HG02870 (cell line): ENCODE measurements at regions not wholly inside any gene's neighbourhood (a gene's known extent, or its start where the extent isn't known, plus 50 kb on each side); places are given as distances from the start of the nearest gene placed in this dataset.

Source experiments
- ATAC-seq: cut with Tn5 transposase; IDR thresholded peaks from one replicate; pipeline ENCODE4 v1.9.1; 2021; ENCODE audit warnings: mild to moderate bottlenecking, moderate library complexity; ENCODE audit not compliant: unreplicated experiment

DNA sequence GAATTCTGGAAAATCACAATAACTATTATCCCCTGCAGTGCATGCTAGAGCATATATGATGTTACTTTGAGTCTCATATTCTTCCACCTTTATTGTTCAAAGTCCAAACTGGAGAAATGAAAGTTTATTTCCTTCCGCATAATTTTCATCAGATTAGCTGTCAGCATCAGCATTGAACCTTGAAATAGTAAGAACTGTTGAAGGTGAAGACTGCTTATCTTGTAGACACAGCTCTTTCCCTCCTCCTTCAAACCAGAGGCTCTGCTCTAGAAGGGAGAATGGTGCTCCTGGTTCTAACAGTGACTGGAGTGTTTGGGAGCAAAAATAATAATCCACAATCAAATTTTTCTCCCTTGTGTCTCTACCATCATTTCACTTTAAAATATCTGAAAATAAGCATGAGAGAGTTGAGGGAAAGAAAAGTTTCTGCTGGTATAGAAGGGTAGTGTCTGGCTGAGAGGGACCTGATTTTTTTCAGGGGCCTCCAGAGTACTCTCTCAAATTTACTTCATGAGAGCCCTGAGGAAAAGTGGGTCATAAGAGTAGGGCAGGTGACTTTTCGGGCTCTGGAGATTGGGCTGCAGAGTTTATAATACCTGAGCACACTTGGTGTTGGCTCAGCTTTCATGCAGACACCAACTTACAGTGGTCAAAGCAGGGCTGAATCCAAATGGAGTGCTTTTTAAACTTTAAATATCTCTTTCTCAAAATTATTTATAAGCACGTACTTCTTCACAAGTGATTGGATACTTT, 170.4 kb downstream of the ZDHHC21 start:
- no peak for ATAC-seq

- ATAC-seq, result no peak
Observed at GRCh38 chr9:14520341-14520740, 172.9 kb downstream of the ZDHHC21 start.

- ATAC-seq, result no peak
Observed at GRCh38 chr9:14517154-14517906, 175.9 kb downstream of the ZDHHC21 start.

DNA sequence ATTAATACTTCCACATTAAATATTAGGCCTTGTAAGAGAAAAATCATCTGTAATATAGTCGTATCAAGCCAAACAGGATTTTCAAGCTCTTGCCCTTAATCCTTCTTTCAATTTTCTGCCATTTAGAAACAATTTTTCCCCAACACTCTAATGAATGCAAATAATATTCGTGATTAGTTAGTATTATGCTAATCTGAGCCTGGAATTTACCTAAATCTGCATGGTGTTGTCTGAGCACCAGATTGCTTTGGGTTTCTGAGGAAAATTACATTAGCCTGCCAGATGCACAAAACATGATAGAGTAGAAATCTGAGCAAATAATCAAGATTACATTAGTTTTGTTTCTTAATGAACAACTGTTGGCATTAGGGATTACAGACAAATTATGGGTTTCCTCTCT, 176.6 kb downstream of the ZDHHC21 start:
- ATAC-seq, result no peak

DNA sequence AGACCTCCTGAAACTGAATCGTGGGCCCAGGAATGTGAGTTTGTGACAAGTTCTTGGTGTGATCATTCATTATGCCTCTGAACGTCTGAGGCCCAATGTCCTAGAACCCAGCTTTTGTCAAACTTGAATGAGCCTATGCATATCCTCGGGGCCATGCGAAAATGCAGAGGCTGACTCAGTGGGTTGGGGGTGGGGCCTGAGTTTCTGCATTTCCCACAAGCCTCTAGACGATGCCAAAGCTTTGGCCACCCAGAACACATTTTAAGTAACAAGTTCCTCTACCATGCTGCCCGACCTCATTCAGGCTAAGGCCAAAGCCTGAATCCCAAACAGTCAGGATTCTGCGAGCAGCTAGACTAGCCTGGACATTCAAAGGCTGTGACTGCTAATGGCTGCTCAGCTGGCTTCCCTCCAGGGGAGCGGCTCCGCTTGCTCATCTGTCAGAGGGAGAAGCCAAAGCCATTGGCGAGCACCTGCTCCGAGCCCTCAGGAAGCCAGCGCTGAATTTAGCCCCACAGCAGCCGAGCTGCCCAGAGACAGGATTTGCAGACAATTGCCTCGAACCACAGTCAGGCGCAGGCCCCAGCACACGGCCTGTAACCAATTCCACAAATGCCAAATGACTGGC, 177.5 kb downstream of the ZDHHC21 start:
- ATAC-seq, result no peak

GRCh38 chr9:14515049-14515448, 178.2 kb downstream of the ZDHHC21 start:
- ATAC-seq, result no peak

GRCh38 chr9:14512942-14513341, 180.3 kb downstream of the ZDHHC21 start:
- ATAC-seq, result no peak

DNA sequence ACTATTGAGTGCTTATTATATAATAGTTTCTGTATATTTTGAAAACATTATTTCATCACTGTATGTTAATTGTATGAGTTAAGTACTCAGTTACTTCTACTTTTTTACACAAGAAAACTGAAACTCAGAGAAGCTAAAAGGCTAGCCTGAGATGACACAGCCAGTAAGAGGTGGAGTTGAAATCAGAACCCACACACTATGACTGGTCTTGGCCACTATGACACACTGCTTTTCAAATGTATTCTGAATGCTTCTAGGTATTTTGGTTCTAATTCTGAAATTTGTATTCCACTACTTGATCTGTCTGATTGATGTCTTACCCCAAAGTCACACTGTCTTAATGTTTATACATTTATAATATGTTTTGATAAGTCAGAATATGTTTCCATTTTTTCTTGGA, 181.8 kb downstream of the ZDHHC21 start:
- peak; percentile 71 for ATAC-seq

DNA sequence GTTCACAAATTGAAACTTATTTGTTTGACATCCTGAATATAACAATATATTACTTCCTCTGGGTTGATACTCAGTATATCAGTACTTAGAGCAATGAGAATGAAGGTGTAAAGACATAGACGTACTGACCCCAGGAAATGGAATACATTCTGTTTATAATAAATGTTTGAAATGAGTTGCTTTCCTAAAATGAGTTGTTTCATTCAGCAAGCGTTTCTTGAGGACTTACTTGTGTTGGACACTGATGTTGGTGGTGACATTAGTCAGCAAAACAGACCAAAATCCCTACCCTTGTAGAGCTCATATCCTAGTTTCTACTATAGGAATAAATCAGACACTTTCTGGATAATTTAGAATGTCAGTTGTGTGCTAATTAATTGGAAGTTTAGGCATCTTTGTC, 184.3 kb downstream of the ZDHHC21 start:
- peak; percentile 62 for ATAC-seq

GRCh38 chr9:14501366-14501765, 187.4 kb upstream of the NFIB start:
- ATAC-seq, result no peak

GRCh38 chr9:14500705-14501104, 186.8 kb upstream of the NFIB start:
- ATAC-seq, result peak; percentile 77

DNA sequence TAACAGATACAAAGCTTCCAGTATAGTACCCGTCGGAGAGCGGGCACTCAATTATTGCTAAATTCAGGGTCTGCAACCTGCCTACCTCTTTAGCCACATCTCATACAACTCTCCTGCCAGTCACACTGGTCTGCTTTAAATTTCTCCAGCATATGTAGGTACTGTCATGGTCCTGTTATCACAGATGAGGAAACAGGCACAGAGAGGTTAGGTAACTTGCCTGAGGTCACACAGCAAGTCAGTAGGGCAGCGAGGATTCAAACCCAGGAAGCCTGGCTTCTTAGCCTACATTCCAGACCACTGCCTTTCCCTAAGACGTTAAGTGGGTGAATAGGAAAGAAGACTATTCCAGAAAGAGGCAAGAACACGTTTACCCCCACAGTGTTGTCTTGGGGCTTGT, 186.0 kb upstream of the NFIB start:
- no peak for ATAC-seq

GRCh38 chr9:14498824-14499223, 184.9 kb upstream of the NFIB start:
- no peak for ATAC-seq

DNA sequence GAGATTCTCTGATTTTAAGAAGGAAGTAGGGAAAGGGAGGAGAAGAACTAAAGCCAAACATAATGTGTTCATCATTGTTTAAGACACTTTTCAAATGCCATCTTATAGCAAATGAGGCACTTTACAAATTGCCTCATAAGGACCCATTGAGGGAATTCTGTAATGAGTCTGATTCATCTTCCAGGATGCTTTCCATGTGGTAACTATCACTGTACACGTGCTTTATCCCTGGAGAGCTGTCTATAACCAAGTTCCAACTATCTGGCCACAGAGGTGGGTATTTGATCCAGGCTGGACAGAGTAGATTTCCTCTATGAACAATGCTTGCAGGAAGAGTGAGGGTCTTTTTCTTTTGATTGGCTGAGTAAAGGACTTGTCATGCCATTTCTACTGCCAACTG, 183.5 kb upstream of the NFIB start:
- ATAC-seq, result no peak

- ATAC-seq, result no peak
Observed at GRCh38 chr9:14488421-14489190, 174.7 kb upstream of the NFIB start.

GRCh38 chr9:14487547-14488185, 173.7 kb upstream of the NFIB start:
- no peak for ATAC-seq

DNA sequence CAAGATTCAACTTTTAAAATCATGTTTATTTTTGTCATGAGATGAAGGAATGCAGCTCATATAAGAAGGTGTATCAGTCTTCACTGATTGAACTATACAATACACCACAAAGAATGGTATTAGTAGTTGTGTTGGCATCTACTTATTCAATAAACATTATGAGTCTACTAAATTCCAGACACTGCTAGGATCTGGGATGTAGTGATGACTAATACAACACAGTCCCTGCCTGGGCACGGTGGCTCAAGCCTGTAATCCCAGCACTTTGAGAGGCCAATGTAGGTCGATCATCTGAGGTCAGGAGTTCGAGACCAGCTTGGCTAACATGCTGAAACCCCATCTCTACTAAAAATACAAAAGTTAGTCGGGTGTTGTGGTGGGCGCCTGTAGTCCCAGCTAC, 171.4 kb upstream of the NFIB start:
- ATAC-seq, result no peak

GRCh38 chr9:14482856-14483255, 168.9 kb upstream of the NFIB start:
- no peak for ATAC-seq

DNA sequence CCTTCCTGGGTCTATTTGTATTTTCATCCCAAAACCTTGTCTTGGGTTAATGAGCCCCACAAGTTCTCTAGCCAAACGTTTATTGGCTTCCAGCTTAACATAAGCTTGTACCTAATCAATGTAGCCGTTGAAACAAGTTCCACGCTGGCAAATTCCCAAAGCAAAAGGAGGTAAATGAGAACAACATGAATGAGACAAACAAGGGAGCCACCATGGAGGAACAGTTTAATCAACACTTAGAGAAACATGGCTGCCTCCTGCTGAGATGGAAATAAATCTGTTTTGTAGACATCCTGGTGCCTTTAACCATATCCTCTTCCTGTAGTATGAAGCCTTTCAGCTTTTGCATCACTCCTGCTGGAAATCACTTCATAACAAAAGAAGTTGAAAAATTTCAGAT, 166.6 kb upstream of the NFIB start:
- ATAC-seq, result no peak

GRCh38 chr9:14479163-14479560, 165.2 kb upstream of the NFIB start:
- peak; percentile 81 for ATAC-seq
